Naive thymus-derived CD8-positive, alpha-beta T cell (primary cell): ENCODE measurements at regions not wholly inside any gene's neighbourhood (a gene's known extent, or its start where the extent isn't known, plus 50 kb on each side); places are given as distances from the start of the nearest gene placed in this dataset.

Experiments used
- ATAC-seq, 2 donors: fragments of 150-1000 bp; cut with Tn5 transposase in 1 of 2; sonication (Bioruptor Pico), chemical (Tn5 transposase) in 1 of 2; 1 replicate in 1 of 2; 2 replicates in 1 of 2; pipeline ENCODE4 v1.10.0; 2021; ENCODE audit warnings: mild to moderate bottlenecking in 2 of 2, moderate library complexity in 2 of 2
- POLR2A ChIA-PET: fragments of 350-600 bp; sonication (Branson Sonifier 250); formaldehyde crosslinking; loops from one replicate; lab custom pipeline; 2021; ENCODE audit warnings: antibody characterized with exemption; lab: Charles Lee
- DNase-seq, 10 donors: peaks; one replicate each; pipeline versions ENCODE4 v3.0.0 to v3.0.0-alpha.2; 2020 to 2022
- H3K27ac Mint-ChIP-seq, 10 donors: one replicate each; pipeline ENCODE4 v1.8.0; 2020 to 2022; ENCODE audit warnings: mild to moderate bottlenecking in 10 of 10, mixed read lengths in 10 of 10, moderate library complexity in 4 of 10, inconsistent platforms in 1 of 10
- H3K27me3 Mint-ChIP-seq, 5 donors: one replicate each; pipeline ENCODE4 v1.8.0; 2021 to 2022; ENCODE audit warnings: mixed read lengths in 5 of 5
- H3K36me3 Mint-ChIP-seq, 3 donors: one replicate each; pipeline ENCODE4 v1.8.0; 2020 to 2022; ENCODE audit warnings: mixed read lengths in 3 of 3, mild to moderate bottlenecking in 2 of 3, inconsistent platforms in 1 of 3
- H3K4me1 Mint-ChIP-seq, 4 donors: one replicate each; pipeline ENCODE4 v1.8.0; 2021 to 2022; ENCODE audit warnings: mixed read lengths in 4 of 4
- H3K4me3 Mint-ChIP-seq, 10 donors: one replicate each; pipeline ENCODE4 v1.8.0; 2020 to 2022; ENCODE audit warnings: mild to moderate bottlenecking in 10 of 10, mixed read lengths in 10 of 10, moderate library complexity in 6 of 10, inconsistent platforms in 1 of 10
- H3K9me3 Mint-ChIP-seq, 9 donors: one replicate each; pipeline ENCODE4 v1.8.0; 2020 to 2022; ENCODE audit warnings: mixed read lengths in 9 of 9, mild to moderate bottlenecking in 3 of 9, inconsistent platforms in 1 of 9, moderate library complexity in 1 of 9

DNA sequence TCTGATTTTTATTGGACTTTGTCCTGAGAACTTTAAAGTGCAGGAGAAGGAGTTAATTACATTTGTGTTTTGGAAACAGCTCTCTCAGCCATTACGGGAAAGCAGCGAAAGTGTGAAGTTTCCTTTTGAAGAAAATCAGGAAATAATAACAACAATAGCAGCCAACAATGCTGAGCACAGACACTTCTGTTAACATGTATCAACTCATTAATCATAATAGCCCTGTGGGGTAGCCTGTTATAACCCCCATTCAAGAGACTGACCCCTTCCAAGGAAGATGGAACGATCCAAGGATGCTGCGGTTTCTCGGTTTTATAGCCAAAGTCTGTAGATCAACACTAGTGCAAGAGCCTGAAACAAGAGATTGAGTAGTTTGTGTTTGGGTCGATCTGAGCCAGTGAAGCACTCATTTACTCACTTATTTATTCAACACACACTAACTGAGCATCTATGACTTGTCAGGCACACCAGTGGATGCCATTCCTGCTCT lies 195.5 kb downstream of the DRD1 start:
- H3K9me3 Mint-ChIP-seq: no peaks in the 10 kb centered on the region
- H3K36me3 Mint-ChIP-seq: no peaks in the 10 kb centered on the region
- no peaks in the 10 kb centered on the region for H3K4me1 Mint-ChIP-seq
- ATAC-seq (no peak), DNase-seq (no peak)
- no peak overlapping the region for H3K27ac Mint-ChIP-seq
- H3K27me3 Mint-ChIP-seq: peaks cover 12 to 48% (median 20%) of the 10 kb centered on the region in 5 donors
- H3K4me3 Mint-ChIP-seq: no peak overlapping the region
- POLR2A ChIA-PET: no interaction called here

DNA sequence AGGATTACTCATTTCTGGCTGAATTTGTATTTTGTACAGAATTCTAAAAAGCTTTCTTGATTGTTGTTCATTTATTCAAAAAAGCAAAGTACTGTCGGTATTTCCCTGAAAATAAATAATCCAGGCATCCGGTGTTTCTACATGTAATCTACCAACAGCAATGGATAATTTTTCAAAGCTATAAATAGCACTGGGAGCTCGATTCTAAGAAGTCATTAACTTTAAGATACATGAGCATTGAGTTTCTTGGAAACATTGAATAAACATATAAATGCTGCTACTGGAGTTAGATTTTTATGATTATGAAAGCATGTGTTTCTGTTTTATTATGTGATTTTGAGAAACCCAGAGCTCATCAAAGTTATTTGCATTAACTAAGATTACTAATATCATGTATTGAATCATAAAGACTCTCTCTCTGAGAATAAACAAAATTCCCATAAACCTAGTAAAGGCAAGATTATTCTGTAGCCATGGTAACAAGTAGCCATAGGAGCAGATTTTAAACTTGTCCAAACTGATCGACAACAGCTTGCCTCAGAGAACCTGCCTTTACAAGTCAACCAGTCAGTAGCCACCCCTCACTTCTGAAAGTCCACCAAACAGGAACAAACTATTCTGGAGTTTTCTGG lies 197.0 kb downstream of the DRD1 start:
- Mint-ChIP-seq H3K4me1 (no peaks in the 10 kb centered on the region), H3K36me3 (no peaks in the 10 kb centered on the region), H3K4me3 (no peak overlapping the region), H3K27me3 (peaks cover 13 to 56% (median 21%) of the 10 kb centered on the region in 5 donors), H3K9me3 (no peaks in the 10 kb centered on the region), H3K27ac (no peak overlapping the region)
- no peak for DNase-seq
- POLR2A ChIA-PET: no interaction called here
- no peak for ATAC-seq

DNA sequence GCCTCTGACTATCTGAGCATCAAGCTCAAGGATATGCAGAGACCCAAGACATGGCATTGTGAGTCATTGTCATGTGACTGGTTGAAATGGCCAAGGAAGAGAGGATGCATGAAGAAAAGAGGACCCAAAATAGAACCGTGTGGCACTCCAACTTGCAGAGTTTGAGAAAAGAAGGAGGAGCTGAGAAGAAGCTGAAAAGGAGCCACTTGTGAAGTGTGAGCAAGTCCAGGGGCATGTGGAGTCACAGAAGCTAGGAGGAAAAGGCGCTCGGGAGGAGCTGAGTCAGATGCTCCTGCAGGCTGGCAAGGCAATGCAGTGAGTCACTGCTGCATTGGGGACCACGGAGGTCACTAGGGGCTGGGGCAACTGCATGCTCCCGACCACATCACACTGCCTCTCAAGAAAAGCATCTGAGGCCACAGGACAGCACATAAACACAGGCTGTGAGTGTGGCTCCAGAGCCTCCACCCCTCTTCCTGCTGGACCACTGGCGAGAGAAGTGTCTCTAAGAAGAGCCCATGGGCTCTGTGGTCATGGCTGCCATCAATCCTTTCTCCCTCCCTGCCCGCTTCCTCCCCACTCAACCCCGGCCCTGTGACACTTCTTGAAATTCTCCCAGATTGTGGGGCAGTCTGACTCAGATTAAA lies 197.6 kb downstream of the DRD1 start:
- no peak for DNase-seq
- Mint-ChIP-seq H3K9me3 (no peaks in the 10 kb centered on the region), H3K4me3 (no peak overlapping the region), H3K36me3 (no peaks in the 10 kb centered on the region), H3K27ac (no peak overlapping the region), H3K27me3 (peaks cover 17 to 63% (median 21%) of the 10 kb centered on the region in 5 donors), H3K4me1 (no peaks in the 10 kb centered on the region)
- ATAC-seq: no peak
- POLR2A ChIA-PET: no interaction called here

DNA sequence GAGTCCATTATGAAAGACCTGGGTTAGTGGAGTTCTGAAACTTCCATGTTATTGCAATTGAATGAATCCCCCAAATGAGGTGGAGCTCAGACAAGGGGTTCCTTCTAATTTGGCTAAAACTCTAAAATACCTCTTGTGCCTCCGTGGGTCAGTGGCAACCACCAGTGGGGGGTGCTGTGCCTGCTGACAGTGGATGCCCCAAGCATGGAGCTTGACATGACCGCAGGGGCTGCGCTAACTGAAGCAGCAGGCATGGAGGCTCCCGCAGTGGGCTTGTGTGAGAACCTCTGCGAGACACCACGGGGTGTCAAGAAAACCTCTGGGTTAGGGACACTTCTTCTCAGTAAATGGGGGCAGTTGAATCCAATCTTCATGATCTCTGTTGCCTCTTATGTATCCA lies 200.5 kb downstream of the DRD1 start:
- no peak overlapping the region for H3K4me3 Mint-ChIP-seq
- H3K4me1 Mint-ChIP-seq: no peaks in the 10 kb centered on the region
- ATAC-seq (no peak), DNase-seq (no peak)
- H3K36me3 Mint-ChIP-seq: no peaks in the 10 kb centered on the region
- no peaks in the 10 kb centered on the region for H3K9me3 Mint-ChIP-seq
- POLR2A ChIA-PET: no interaction called here
- H3K27ac Mint-ChIP-seq: no peak overlapping the region
- peaks cover 24 to 76% (median 32%) of the 10 kb centered on the region in 5 donors for H3K27me3 Mint-ChIP-seq

DNA sequence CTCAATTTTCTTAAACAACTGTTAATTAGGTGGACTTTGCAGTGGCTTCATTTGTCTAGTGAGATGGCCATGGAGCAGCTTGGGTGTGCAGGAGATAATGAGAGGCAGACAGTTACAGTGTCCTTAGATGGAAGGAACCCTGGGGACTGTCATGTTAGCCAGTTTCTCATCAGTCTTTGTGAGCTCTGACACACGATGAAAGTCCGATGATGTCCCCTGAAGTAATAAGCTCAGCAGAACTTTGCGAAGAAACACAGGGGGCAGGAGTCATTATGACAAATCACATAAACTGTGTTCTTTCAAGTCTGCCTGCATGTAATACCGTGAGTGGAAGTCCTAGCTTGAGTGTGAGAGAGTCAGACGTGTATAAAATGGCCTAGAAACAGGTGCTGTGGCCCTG lies 201.8 kb downstream of the DRD1 start:
- H3K4me1 Mint-ChIP-seq: no peaks in the 10 kb centered on the region
- POLR2A ChIA-PET: no interaction called here
- H3K27me3 Mint-ChIP-seq: peaks cover 23 to 72% (median 39%) of the 10 kb centered on the region in 5 donors
- no peak overlapping the region for H3K4me3 Mint-ChIP-seq
- H3K27ac Mint-ChIP-seq: no peak overlapping the region
- no peaks in the 10 kb centered on the region for H3K36me3 Mint-ChIP-seq
- H3K9me3 Mint-ChIP-seq: no peaks in the 10 kb centered on the region
- DNase-seq: no peak
- no peak for ATAC-seq

DNA sequence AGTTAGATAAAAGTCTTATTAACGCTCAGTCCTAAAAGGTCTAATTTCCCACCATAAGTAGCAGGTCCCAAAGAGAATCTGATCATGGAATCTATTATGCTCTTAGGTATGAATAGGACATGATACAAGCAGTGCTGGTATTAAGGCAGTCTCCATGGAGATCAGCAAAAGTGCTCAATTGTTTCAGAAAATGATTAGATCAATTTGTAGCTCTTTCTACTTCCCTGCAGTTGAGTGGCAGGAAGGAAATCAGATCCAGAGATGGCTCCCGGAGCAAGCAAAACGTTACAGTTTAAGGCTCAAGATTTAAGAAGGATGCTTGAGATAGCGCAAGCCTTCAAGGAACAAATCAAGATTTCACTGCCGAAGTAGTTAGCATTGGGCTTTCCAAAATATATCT lies 205.7 kb downstream of the DRD1 start:
- H3K4me1 Mint-ChIP-seq: no peaks in the 10 kb centered on the region
- no peak overlapping the region for H3K27ac Mint-ChIP-seq
- H3K4me3 Mint-ChIP-seq: no peak overlapping the region
- DNase-seq (no peak), ATAC-seq (no peak)
- no peaks in the 10 kb centered on the region for H3K36me3 Mint-ChIP-seq
- H3K27me3 Mint-ChIP-seq: peaks cover 19 to 74% (median 33%) of the 10 kb centered on the region in 5 donors
- POLR2A ChIA-PET: no interaction called here
- no peaks in the 10 kb centered on the region for H3K9me3 Mint-ChIP-seq

DNA sequence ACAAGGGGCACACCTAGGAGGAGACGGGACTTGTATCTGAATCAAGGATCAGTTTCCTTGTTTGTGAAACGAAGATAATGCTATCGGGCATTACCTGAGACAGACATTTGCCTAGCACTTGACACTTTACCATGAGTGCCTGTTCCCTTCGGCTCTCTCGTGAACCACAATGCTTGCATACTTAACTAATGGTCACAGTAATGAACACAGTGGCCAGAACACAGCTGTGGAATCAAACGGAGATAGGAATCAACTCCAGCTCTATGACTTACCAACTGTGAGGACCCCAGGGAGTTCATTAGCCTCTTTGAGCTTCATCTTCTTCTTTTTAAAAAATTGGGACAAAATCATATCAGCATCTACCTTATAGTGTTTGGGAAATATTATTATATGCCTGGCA lies 207.8 kb downstream of the DRD1 start:
- ATAC-seq: no peak
- DNase-seq: no peak
- no peaks in the 10 kb centered on the region for H3K4me1 Mint-ChIP-seq

DNA sequence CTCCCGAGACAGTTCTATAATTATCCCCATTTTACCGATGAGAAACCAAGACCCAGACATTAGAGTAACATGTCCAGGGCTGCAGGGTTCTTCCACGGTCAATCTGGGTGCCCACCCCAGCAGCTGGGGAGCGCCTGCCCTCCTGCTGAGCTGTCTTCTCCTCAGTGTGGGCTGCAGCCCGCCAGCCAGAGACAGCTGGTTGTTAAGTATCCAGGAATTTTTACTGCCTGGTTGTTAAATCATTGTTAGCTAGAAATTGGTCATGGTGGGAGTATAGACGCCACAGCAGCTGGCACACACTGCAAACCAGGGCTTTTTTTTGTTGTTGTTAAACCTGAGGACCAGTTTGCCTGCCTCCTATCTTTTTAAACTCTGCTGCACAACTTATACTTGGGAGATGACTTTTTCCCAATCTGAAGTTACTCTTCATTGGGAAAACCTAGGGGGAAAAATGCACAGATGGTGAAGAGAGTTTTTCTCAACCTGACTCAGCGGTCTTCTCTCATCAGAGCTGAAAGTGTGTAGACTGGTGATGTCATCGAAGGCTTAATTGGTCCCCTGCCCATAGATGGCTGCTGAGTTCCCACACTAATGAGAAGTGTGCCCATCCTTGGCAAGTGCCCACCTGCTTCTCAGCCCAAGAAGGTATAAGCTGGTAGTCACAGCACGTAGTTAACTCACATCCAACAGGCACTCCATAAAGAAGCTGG lies 208.6 kb downstream of the DRD1 start:
- no peak overlapping the region for H3K4me3 Mint-ChIP-seq
- peaks cover 16 to 73% (median 35%) of the 10 kb centered on the region in 5 donors for H3K27me3 Mint-ChIP-seq
- H3K4me1 Mint-ChIP-seq: no peaks in the 10 kb centered on the region
- POLR2A ChIA-PET: no interaction called here
- H3K27ac Mint-ChIP-seq: no peak overlapping the region
- no peaks in the 10 kb centered on the region for H3K36me3 Mint-ChIP-seq
- peaks cover 0 to 2% (median 0%) of the 10 kb centered on the region in 9 donors for H3K9me3 Mint-ChIP-seq
- ATAC-seq (no peak), DNase-seq (no peak)

More for the DNA sequence above, 207.8 kb downstream of the DRD1 start:
- Mint-ChIP-seq H3K4me3 (no peak overlapping the region), H3K36me3 (no peaks in the 10 kb centered on the region), H3K9me3 (peaks cover 0 to 2% (median 0%) of the 10 kb centered on the region in 9 donors), H3K27ac (no peak overlapping the region), H3K27me3 (peaks cover 18 to 78% (median 37%) of the 10 kb centered on the region in 5 donors)
- POLR2A ChIA-PET: no interaction called here

DNA sequence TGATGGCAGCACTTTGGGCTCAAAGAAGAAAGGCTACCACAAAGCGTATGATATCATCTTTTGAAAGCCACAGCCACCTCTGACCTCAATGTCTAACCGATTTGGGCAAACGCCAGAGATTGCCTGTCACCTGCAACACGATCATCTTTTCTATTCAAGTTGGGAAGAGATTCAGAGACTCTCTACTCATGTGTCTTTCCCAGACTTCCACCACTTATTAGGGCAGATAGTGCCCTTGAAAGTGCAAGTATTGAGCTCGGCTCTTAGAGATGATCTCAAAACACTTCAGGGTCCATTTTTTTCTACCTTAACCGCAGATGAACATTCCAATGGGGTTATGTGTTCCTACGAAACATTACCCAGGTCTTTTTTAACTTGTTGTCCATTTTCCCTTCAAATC lies 213.7 kb downstream of the DRD1 start:
- Mint-ChIP-seq H3K36me3 (no peaks in the 10 kb centered on the region), H3K27ac (no peak overlapping the region)

DNA sequence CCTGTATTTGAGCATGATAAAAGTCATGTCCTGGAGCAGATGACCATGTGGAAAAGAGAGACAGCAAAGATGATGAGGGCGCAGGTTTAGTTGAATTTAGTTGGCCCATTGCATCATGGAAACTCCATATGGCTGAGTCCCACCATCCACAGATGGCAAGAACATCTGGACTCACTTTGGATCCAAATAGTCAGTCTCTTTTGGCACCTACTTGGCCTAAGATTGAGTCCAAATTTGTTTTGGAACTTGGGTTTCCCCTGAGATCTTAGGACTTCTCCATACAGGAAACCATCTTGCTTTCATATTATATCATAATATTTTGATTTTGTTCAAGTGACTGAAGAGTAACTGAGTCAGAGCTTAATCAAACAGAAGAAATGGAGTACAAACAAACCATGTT lies 217.5 kb downstream of the DRD1 start:
- ATAC-seq (no peak), DNase-seq (no peak)
- no peaks in the 10 kb centered on the region for H3K4me1 Mint-ChIP-seq
- H3K27me3 Mint-ChIP-seq: peaks cover 0 to 21% (median 9%) of the 10 kb centered on the region in 5 donors
- H3K36me3 Mint-ChIP-seq: no peaks in the 10 kb centered on the region
- POLR2A ChIA-PET: no interaction called here
- no peak overlapping the region for H3K4me3 Mint-ChIP-seq
- no peak overlapping the region for H3K27ac Mint-ChIP-seq
- peaks cover 0 to 3% (median 0%) of the 10 kb centered on the region in 9 donors for H3K9me3 Mint-ChIP-seq

More for the DNA sequence above, 213.7 kb downstream of the DRD1 start:
- H3K4me3 Mint-ChIP-seq: no peak overlapping the region
- ATAC-seq (no peak), DNase-seq (no peak)
- H3K9me3 Mint-ChIP-seq: peaks cover 0 to 3% (median 0%) of the 10 kb centered on the region in 9 donors
- POLR2A ChIA-PET: no interaction called here
- peaks cover 0 to 38% (median 24%) of the 10 kb centered on the region in 5 donors for H3K27me3 Mint-ChIP-seq
- H3K4me1 Mint-ChIP-seq: no peaks in the 10 kb centered on the region

DNA sequence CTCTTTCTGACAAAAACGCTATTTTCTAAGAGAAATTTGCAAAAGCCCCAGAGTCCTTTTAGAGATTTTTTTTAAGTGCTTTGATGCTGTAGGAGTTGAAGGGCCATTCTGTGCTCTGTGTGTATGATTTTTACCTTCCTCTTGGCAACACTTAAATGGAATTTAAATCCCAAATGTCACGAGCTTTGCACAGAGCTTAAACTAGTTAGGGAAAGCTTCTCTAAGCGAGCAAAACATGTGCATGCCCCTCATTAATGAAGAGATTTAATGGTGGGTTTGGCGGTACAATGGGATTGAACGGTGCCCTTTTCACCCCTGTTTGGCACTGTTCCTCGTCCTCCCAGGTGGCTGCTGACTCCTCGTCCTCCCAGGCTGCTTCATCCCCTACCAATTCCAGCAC lies 220.7 kb downstream of the DRD1 start:
- no peaks in the 10 kb centered on the region for H3K36me3 Mint-ChIP-seq
- no peak overlapping the region for H3K4me3 Mint-ChIP-seq
- peaks cover 0 to 31% (median 9%) of the 10 kb centered on the region in 5 donors for H3K27me3 Mint-ChIP-seq
- POLR2A ChIA-PET: no interaction called here
- DNase-seq (no peak), ATAC-seq (no peak)
- no peaks in the 10 kb centered on the region for H3K4me1 Mint-ChIP-seq
- H3K9me3 Mint-ChIP-seq: peaks cover 0 to 3% (median 0%) of the 10 kb centered on the region in 9 donors
- no peak overlapping the region for H3K27ac Mint-ChIP-seq

DNA sequence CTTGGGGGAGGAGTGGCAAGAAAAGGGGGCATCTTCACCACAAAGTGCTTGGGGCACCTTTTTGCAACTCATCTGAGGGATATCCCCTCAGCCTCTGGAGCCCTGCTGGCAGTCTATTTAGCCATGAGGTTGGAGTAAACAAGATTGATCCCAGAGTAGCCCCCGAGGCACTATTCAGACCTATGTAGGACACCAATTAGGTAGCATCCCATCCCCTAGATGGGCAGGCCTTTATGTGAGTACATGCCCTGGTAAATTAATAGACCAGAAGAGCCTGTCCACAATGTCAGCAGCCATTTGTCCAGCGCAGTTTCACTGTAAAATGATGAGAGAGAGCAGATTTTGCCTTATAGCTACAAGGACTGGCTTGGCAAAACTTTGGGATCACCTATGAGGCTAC lies 221.4 kb downstream of the DRD1 start:
- H3K4me3 Mint-ChIP-seq: no peak overlapping the region
- H3K27me3 Mint-ChIP-seq: peaks cover 0 to 31% (median 9%) of the 10 kb centered on the region in 5 donors
- H3K4me1 Mint-ChIP-seq: no peaks in the 10 kb centered on the region
- no peak for DNase-seq
- POLR2A ChIA-PET: no interaction called here
- peaks cover 0 to 3% (median 0%) of the 10 kb centered on the region in 9 donors for H3K9me3 Mint-ChIP-seq
- no peak for ATAC-seq
- no peaks in the 10 kb centered on the region for H3K36me3 Mint-ChIP-seq
- no peak overlapping the region for H3K27ac Mint-ChIP-seq

DNA sequence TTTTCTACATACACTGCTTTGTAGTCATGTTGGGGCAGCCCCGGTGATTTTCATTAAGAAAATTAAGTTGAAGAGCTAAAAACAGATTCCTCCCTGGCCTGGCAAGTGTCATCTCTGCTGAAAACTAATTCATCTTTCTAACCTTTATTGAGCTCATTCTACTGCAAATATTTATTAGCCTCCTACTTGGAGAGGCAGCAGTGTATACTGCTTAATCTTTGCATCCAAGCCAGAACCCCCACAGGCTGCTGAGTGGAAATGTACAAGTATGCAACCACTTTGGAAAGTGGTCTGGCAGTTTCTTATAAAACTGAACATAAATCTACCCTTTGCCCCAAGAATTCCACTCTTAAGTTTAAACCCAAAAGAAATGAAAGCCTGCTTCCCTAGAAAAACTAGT lies 223.4 kb downstream of the DRD1 start:
- H3K27ac Mint-ChIP-seq: no peak overlapping the region
- no peaks in the 10 kb centered on the region for H3K36me3 Mint-ChIP-seq
- ATAC-seq (no peak), DNase-seq (no peak)
- H3K4me1 Mint-ChIP-seq: no peaks in the 10 kb centered on the region
- no peak overlapping the region for H3K4me3 Mint-ChIP-seq
- H3K9me3 Mint-ChIP-seq: peaks cover 0 to 1% (median 0%) of the 10 kb centered on the region in 9 donors
- H3K27me3 Mint-ChIP-seq: peaks cover 4 to 47% (median 15%) of the 10 kb centered on the region in 5 donors
- POLR2A ChIA-PET: no interaction called here
